Cardiac fibroblast (primary cell): ENCODE measurements at regions not wholly inside any gene's neighbourhood (a gene's known extent, or its start where the extent isn't known, plus 50 kb on each side); places are given as distances from the start of the nearest gene placed in this dataset.

Source experiments
- DNase-seq, 2 donors: peaks; one replicate each; pipeline versions ENCODE4 v3.0.0 to v3.0.0-alpha.2; 2010; ENCODE audit warnings: low read depth in 2 of 2
- H3K4me3 ChIP-seq, 2 donors: replicated peaks in 1 of 2; 1 replicate in 1 of 2; 2 replicates in 1 of 2; pipeline ENCODE4 v1.5.1; 2011; ENCODE audit warnings: low read depth in 2 of 2, low read length in 2 of 2, mild to moderate bottlenecking in 2 of 2, moderate library complexity in 1 of 2
- TF ChIP-seq, protein P1 (sequence below): IDR thresholded peaks from one replicate; pipeline ENCODE4 v1.5.1; 2011; ENCODE audit warnings: low read depth, mild to moderate bottlenecking, low read length, inconsistent platforms

DNA sequence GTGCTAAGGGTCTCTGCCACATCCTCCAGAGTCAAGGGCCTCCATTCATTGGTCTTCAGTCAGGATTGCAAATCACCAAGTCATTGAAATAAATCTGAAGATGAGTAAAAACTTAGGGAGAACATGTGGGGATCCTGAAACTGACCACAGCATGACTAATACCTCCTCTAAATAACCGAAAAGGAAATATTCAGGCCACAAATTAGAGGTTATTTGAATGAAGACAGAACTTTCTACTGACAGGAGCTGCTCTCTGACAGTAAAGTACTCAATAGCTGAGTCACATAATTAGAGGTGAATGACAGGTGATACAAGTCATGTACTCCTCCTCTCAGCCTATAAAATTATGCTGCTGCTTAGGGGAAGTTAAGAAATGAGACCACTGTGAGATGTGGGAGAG is 240.2 kb upstream of the F9 start:
- H3K4me3 ChIP-seq, result no peak overlapping the region
- DNase-seq, result no peak
- TF ChIP-seq, protein P1, sequence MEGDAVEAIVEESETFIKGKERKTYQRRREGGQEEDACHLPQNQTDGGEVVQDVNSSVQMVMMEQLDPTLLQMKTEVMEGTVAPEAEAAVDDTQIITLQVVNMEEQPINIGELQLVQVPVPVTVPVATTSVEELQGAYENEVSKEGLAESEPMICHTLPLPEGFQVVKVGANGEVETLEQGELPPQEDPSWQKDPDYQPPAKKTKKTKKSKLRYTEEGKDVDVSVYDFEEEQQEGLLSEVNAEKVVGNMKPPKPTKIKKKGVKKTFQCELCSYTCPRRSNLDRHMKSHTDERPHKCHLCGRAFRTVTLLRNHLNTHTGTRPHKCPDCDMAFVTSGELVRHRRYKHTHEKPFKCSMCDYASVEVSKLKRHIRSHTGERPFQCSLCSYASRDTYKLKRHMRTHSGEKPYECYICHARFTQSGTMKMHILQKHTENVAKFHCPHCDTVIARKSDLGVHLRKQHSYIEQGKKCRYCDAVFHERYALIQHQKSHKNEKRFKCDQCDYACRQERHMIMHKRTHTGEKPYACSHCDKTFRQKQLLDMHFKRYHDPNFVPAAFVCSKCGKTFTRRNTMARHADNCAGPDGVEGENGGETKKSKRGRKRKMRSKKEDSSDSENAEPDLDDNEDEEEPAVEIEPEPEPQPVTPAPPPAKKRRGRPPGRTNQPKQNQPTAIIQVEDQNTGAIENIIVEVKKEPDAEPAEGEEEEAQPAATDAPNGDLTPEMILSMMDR, result no peak

DNA sequence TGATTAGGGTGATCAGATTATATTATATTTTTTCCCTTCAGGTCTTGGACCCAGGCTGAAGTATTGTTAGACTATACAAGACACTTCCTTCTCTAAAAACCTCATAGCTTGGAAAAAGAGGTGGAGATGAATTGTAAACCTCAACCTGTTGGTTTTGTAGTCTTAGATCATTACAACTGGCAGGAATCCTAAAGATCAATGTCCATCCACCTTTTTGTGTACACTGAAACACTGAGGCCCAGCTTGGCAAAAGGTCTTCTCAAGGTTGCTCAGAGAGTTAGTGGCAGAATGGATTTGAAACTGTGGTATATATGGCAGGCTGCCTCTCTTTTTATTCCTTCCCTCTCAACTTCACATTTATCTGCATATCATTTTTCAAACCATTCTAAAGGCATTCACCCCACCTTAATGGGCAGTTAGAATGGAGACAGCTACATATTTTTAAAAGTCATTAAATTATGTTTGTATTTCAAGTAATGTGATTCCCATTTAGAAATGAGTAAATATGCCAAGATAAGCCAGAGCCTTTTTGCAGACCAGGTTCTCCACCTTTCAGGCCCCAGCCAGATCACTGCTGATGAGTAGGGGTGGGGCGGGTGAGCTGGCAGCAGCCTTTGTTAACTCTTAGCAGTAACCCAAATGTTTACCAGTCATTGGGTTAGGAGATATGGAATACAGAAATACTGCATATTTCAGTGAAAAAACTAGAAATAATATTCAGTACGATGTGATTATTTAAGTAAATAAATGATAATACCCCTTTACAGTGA is 243.2 kb upstream of the F9 start:
- no peak overlapping the region for H3K4me3 ChIP-seq
- no peak for DNase-seq
- TF ChIP-seq, protein P1, result no peak

DNA sequence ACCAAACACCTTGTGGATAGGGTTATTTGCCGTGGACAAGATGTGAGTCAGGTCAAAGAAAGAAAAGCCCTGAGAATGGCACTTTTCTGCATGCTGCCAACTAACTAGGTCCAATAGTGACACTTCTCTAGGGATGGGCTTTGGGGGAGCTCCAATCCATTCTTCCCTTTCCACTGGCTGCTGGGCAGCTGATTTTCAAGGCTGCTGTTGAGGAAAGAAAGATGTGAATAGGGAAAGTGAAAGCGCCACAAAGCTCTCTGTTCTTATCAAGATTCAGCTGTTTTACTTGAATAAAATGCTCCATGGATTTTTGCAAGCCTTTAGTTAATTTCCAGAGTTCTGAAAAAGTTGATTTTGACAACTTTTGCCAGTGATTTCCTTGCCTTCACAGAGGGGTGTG is 244.2 kb upstream of the F9 start:
- TF ChIP-seq, protein P1, result no peak
- no peak overlapping the region for H3K4me3 ChIP-seq
- no peak for DNase-seq

DNA sequence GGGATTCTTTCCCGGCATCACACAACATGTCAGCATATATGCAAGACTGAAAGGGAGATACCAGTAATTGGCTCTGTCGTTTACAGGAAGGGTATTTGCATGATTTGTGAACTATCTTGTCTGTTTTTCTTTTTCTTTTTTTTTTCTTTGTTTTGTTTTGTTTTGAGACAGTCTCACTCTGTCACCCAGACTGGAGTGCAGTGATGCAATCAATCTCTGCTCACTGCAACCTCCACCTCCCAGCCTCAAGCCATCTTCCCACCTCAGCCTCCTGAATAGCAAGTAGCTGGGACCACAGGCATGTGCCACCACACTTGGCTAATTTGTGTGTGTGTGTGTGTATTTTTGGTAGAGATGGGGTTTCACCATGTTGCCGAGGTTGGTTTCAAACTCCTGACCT is 262.7 kb upstream of the F9 start:
- TF ChIP-seq, protein P1, result no peak
- H3K4me3 ChIP-seq, result no peak overlapping the region
- DNase-seq, result no peak

DNA sequence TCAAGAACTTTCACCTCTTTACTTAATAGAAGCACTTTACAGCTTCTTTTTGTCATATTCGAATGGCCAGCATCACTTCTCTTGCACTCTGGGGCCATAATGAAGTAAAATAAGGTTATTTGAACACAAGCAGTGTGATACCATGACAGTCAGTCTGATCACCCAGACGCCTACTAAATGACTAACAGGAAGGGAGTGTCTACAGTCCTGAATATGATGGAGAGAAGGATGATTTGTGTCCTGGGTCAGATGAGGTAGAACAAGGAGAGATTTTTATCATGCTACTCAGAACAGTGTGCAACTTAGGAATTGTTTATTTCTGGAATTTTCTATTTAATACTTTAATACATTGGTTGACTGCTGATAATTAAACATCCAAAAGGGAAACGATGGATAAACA is 284.2 kb upstream of the F9 start:
- TF ChIP-seq, protein P1, result no peak
- H3K4me3 ChIP-seq, result no peak overlapping the region
- DNase-seq, result no peak

DNA sequence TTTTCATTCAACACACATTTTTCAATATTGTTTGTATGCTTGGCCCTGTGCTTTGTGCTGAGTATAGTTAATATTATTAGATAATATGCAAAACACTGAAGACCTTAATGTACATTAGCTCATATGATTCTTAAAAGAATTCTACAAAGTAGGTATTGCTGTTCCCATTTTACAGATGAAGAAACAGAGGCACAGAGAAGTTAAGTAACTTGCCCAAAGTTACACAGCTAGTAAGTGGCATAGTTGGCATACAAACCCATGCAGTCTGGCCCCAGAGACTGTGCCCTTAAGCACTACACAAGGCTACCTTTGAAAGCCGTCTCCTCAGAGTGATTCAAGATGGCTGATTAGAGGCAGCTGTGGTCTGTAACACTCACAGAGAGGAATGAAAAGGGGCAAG is 293.4 kb upstream of the F9 start:
- DNase-seq, result no peak
- TF ChIP-seq, protein P1, result no peak
- no peak overlapping the region for H3K4me3 ChIP-seq

DNA sequence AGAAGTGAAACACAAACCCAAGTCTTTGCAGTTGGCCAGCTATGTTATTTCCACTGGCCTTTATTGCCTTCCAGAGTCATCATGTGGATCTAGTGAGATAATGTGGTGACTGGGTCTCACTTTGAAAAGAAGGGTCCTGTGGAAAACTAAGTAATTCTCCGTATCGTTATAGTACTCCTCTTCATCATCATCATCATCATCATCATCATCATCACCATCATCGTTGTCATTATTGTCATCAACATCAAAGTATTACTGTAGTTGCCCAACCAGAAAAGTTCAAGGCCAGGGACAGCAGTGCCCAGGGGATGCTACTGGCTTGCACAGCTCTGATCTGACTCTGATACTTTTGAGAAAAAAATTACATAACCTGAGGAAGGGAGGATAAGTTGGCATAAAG is 295.6 kb upstream of the F9 start:
- TF ChIP-seq, protein P1, result no peak
- DNase-seq, result no peak
- no peak overlapping the region for H3K4me3 ChIP-seq
